Breast epithelium (tissue), 3 donors: ENCODE measurements at regions not wholly inside any gene's neighbourhood (a gene's known extent, or its start where the extent isn't known, plus 50 kb on each side); places are given as distances from the start of the nearest gene placed in this dataset.

Source experiments
- POLR2A ChIP-seq: fragments of 450-650 bp; IDR thresholded peaks from one replicate; pipeline ENCODE4 v1.6.1; 2016; ENCODE audit warnings: antibody characterized with exemption, mild to moderate bottlenecking, moderate library complexity
- POLR2AphosphoS5 ChIP-seq, 3 donors: sonication (generic); formaldehyde crosslinking; IDR thresholded peaks; one replicate each; pipeline ENCODE4 v1.6.1; 2017; ENCODE audit warnings: antibody characterized with exemption in 3 of 3
- TF ChIP-seq, protein P1 (sequence below), 3 donors: fragments of 450-650 bp; IDR thresholded peaks; one replicate each; pipeline ENCODE4 v1.5.1; 2016 to 2017; ENCODE audit warnings: antibody characterized with exemption in 3 of 3, mild to moderate bottlenecking in 3 of 3, moderate library complexity in 3 of 3

DNA sequence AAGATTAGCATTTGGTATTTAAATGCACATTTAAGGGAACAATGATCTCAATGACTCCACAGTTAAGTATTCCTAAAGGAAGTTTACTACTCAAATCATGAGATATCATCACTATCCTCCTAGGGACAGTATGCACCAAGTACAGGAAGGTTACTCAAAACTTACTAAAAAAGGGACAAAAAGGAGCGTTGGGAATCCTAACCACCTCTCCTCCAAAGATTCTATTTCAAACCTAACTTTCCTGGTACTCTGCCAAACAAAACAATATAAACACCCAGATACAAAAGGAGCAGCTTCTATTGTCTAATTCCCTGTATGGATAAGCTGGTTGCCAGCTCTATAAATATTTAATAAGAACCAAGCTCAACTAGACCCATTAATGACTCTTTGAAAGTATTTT, 377.7 kb downstream of the NUAK1 start:
- TF ChIP-seq, protein P1, sequence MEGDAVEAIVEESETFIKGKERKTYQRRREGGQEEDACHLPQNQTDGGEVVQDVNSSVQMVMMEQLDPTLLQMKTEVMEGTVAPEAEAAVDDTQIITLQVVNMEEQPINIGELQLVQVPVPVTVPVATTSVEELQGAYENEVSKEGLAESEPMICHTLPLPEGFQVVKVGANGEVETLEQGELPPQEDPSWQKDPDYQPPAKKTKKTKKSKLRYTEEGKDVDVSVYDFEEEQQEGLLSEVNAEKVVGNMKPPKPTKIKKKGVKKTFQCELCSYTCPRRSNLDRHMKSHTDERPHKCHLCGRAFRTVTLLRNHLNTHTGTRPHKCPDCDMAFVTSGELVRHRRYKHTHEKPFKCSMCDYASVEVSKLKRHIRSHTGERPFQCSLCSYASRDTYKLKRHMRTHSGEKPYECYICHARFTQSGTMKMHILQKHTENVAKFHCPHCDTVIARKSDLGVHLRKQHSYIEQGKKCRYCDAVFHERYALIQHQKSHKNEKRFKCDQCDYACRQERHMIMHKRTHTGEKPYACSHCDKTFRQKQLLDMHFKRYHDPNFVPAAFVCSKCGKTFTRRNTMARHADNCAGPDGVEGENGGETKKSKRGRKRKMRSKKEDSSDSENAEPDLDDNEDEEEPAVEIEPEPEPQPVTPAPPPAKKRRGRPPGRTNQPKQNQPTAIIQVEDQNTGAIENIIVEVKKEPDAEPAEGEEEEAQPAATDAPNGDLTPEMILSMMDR (IDR thresholded peaks at IDR 0.05), result no peak
- TF ChIP-seq POLR2A (no peak), POLR2AphosphoS5 (IDR thresholded peaks at IDR 0.05) (no peak)
